ENCODE measurements at regions not wholly inside any gene's neighbourhood (a gene's known extent, or its start where the extent isn't known, plus 50 kb on each side); places are given as distances from the start of the nearest gene placed in this dataset.

- TF ChIP-seq POLR2A (IDR thresholded peaks at IDR 0.05; ENCODE audit: low read length) = no peak
- TF ChIP-seq GATA1 (IDR thresholded peaks at IDR 0.05; ENCODE audit: low read depth, low read length) = no peak
Measured at GRCh38 chr2:200137271-200137670, 169.2 kb upstream of the SPATS2L start.

Measured in erythroblast (primary cell).